ENCODE measurements at regions not wholly inside any gene's neighbourhood (a gene's known extent, or its start where the extent isn't known, plus 50 kb on each side); places are given as distances from the start of the nearest gene placed in this dataset.

- TF ChIP-seq CTCF (IDR thresholded peaks at IDR 0.05) = no peak
- no peak overlapping the region for H3K4me3 ChIP-seq
- H3K9me3 ChIP-seq = no peaks in the 10 kb centered on the region
- H3K4me1 ChIP-seq (ENCODE audit: control insufficient read depth in 1 of 2, low read depth in 2 of 2) = no peaks in the 10 kb centered on the region
- no peak for ATAC-seq (ENCODE audit: insufficient number of reproducible peaks, low FRiP score, low read depth)
- no peak overlapping the region for H3K27ac ChIP-seq
- DNase-seq (ENCODE audit: low spot score) = no peak
- H3K36me3 ChIP-seq = no peaks in the 10 kb centered on the region
- no peaks in the 10 kb centered on the region for H3K27me3 ChIP-seq (replicated peaks; ENCODE audit: insufficient read depth)
These were observed 354.2 kb upstream of the PIK3C3 start for GRCh38 chr18:41600693-41601391.

GRCh38 chr18:41599466-41599865, 355.6 kb upstream of the PIK3C3 start:
- no peaks in the 10 kb centered on the region for H3K27me3 ChIP-seq (replicated peaks; ENCODE audit: insufficient read depth)
- H3K4me1 ChIP-seq (ENCODE audit: control insufficient read depth in 1 of 2, low read depth in 2 of 2) = no peaks in the 10 kb centered on the region
- no peak for TF ChIP-seq CTCF (IDR thresholded peaks at IDR 0.05)
- H3K36me3 ChIP-seq = no peaks in the 10 kb centered on the region
- DNase-seq (ENCODE audit: low spot score) = no peak
- no peaks in the 10 kb centered on the region for H3K9me3 ChIP-seq
- no peak for ATAC-seq (ENCODE audit: insufficient number of reproducible peaks, low FRiP score, low read depth)
- no peak overlapping the region for H3K4me3 ChIP-seq
- H3K27ac ChIP-seq = no peak overlapping the region

GRCh38 chr18:41594582-41594981, 360.5 kb upstream of the PIK3C3 start:
- H3K4me1 ChIP-seq (ENCODE audit: control insufficient read depth in 1 of 2, low read depth in 2 of 2) = no peaks in the 10 kb centered on the region
- no peak for TF ChIP-seq CTCF (IDR thresholded peaks at IDR 0.05)

GRCh38 chr18:41593171-41593675, 361.8 kb upstream of the PIK3C3 start:
- no peaks in the 10 kb centered on the region for H3K27me3 ChIP-seq (replicated peaks; ENCODE audit: insufficient read depth)
- H3K27ac ChIP-seq = no peak overlapping the region
- no peak for TF ChIP-seq CTCF (IDR thresholded peaks at IDR 0.05)
- H3K36me3 ChIP-seq = no peaks in the 10 kb centered on the region
- ATAC-seq (ENCODE audit: insufficient number of reproducible peaks, low FRiP score, low read depth) = no peak
- no peaks in the 10 kb centered on the region for H3K9me3 ChIP-seq
- no peak for DNase-seq (ENCODE audit: low spot score)
- H3K4me1 ChIP-seq (ENCODE audit: control insufficient read depth in 1 of 2, low read depth in 2 of 2) = no peaks in the 10 kb centered on the region
- no peak overlapping the region for H3K4me3 ChIP-seq

More at GRCh38 chr18:41594582-41594981, 360.5 kb upstream of the PIK3C3 start:
- Histone ChIP-seq H3K36me3 (no peaks in the 10 kb centered on the region), H3K27ac (no peak overlapping the region), H3K27me3 (replicated peaks; ENCODE audit: insufficient read depth) (no peaks in the 10 kb centered on the region), H3K4me3 (no peak overlapping the region), H3K9me3 (no peaks in the 10 kb centered on the region)
- DNase-seq (ENCODE audit: low spot score) (no peak), ATAC-seq (ENCODE audit: insufficient number of reproducible peaks, low FRiP score, low read depth) (no peak)

- ATAC-seq (ENCODE audit: insufficient number of reproducible peaks, low FRiP score, low read depth) (no peak), DNase-seq (ENCODE audit: low spot score) (no peak)
- Histone ChIP-seq H3K27me3 (replicated peaks; ENCODE audit: insufficient read depth) (no peaks in the 10 kb centered on the region), H3K27ac (no peak overlapping the region), H3K4me1 (ENCODE audit: control insufficient read depth in 1 of 2, low read depth in 2 of 2) (no peaks in the 10 kb centered on the region), H3K4me3 (no peak overlapping the region), H3K9me3 (no peaks in the 10 kb centered on the region), H3K36me3 (no peaks in the 10 kb centered on the region)
- no peak for TF ChIP-seq CTCF (IDR thresholded peaks at IDR 0.05)
These were observed 367.1 kb upstream of the PIK3C3 start for GRCh38 chr18:41587976-41588375.
